ENCODE measurements at regions not wholly inside any gene's neighbourhood (a gene's known extent, or its start where the extent isn't known, plus 50 kb on each side); places are given as distances from the start of the nearest gene placed in this dataset.

DNA sequence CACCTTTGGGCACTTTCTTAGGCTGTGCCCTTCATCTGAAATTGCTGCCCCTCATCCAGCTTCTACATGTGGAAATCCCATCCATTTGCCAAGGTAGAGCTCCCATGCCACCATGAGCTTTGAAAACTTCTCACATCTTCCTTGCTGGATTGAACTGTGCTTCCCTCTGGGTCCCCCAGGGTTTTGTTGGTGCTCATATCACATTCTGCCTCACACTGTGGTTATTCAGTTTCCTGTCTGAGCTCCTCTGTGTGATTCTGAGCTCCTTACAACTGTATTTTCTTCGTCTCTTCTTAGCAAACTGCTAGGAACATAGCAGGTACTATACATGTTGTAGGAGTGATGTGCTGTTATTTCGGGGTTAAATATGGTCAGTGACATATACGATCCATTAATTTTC is 74.9 kb upstream of the KL start:
- TF ChIP-seq, protein P1, sequence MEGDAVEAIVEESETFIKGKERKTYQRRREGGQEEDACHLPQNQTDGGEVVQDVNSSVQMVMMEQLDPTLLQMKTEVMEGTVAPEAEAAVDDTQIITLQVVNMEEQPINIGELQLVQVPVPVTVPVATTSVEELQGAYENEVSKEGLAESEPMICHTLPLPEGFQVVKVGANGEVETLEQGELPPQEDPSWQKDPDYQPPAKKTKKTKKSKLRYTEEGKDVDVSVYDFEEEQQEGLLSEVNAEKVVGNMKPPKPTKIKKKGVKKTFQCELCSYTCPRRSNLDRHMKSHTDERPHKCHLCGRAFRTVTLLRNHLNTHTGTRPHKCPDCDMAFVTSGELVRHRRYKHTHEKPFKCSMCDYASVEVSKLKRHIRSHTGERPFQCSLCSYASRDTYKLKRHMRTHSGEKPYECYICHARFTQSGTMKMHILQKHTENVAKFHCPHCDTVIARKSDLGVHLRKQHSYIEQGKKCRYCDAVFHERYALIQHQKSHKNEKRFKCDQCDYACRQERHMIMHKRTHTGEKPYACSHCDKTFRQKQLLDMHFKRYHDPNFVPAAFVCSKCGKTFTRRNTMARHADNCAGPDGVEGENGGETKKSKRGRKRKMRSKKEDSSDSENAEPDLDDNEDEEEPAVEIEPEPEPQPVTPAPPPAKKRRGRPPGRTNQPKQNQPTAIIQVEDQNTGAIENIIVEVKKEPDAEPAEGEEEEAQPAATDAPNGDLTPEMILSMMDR (IDR thresholded peaks at IDR 0.05; ENCODE audit: low read depth, low read length), result no peak
- TF ChIP-seq POLR2A (IDR thresholded peaks at IDR 0.05; ENCODE audit: extremely low read depth, insufficient read length), result no peak
- TF ChIP-seq, protein P2, sequence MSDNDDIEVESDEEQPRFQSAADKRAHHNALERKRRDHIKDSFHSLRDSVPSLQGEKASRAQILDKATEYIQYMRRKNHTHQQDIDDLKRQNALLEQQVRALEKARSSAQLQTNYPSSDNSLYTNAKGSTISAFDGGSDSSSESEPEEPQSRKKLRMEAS (IDR thresholded peaks at IDR 0.05; ENCODE audit: low read depth, low read length), result no peak

Measured in NB4 (cell line).